ENCODE measurements at regions not wholly inside any gene's neighbourhood (a gene's known extent, or its start where the extent isn't known, plus 50 kb on each side); places are given as distances from the start of the nearest gene placed in this dataset.

- no peaks in the 10 kb centered on the region for H3K9me3 ChIP-seq
- no peak overlapping the region for H3K27ac ChIP-seq
- no peak for ATAC-seq
- no peaks in the 10 kb centered on the region for H3K27me3 ChIP-seq (ENCODE audit: low read depth)
- H3K36me3 ChIP-seq = no peaks in the 10 kb centered on the region
- TF ChIP-seq CTCF (IDR thresholded peaks at IDR 0.05) = no peak
- H3K4me1 ChIP-seq = no peaks in the 10 kb centered on the region
- DNase-seq = no peak
- H3K4me3 ChIP-seq = no peak overlapping the region
- intact Hi-C loops (cut with DNase I) = no loop called here
These were observed 55.8 kb upstream of the GIMD1 start for GRCh38 chr4:106424426-106424825.

GRCh38 chr4:106423791-106424190 lies 55.2 kb upstream of the GIMD1 start:
- Histone ChIP-seq H3K27me3 (ENCODE audit: low read depth) (no peaks in the 10 kb centered on the region), H3K27ac (no peak overlapping the region), H3K9me3 (no peaks in the 10 kb centered on the region), H3K36me3 (no peaks in the 10 kb centered on the region), H3K4me3 (no peak overlapping the region), H3K4me1 (no peaks in the 10 kb centered on the region)
- ATAC-seq = no peak
- intact Hi-C loops (cut with DNase I) = no loop called here
- TF ChIP-seq CTCF (IDR thresholded peaks at IDR 0.05) = no peak
- DNase-seq = no peak

- intact Hi-C loops (cut with DNase I) = no loop called here
These were observed 54.2 kb upstream of the GIMD1 start for GRCh38 chr4:106422766-106423165.

GRCh38 chr4:106421441-106422296 lies 53.1 kb upstream of the GIMD1 start:
- TF ChIP-seq CTCF (IDR thresholded peaks at IDR 0.05) = no peak
- ATAC-seq = no peak
- Histone ChIP-seq H3K9me3 (no peaks in the 10 kb centered on the region), H3K4me3 (no peak overlapping the region), H3K36me3 (no peaks in the 10 kb centered on the region), H3K4me1 (no peaks in the 10 kb centered on the region), H3K27ac (no peak overlapping the region), H3K27me3 (ENCODE audit: low read depth) (no peaks in the 10 kb centered on the region)
- intact Hi-C loops (cut with DNase I) = no loop called here
- DNase-seq = no peak

More at GRCh38 chr4:106422766-106423165, 54.2 kb upstream of the GIMD1 start:
- no peak for DNase-seq
- ATAC-seq = no peak
- no peaks in the 10 kb centered on the region for H3K4me1 ChIP-seq
- no peak overlapping the region for H3K27ac ChIP-seq
- no peaks in the 10 kb centered on the region for H3K9me3 ChIP-seq
- no peaks in the 10 kb centered on the region for H3K36me3 ChIP-seq
- no peaks in the 10 kb centered on the region for H3K27me3 ChIP-seq (ENCODE audit: low read depth)
- no peak for TF ChIP-seq CTCF (IDR thresholded peaks at IDR 0.05)
- H3K4me3 ChIP-seq = no peak overlapping the region

- H3K4me1 ChIP-seq = no peaks in the 10 kb centered on the region
- no peaks in the 10 kb centered on the region for H3K36me3 ChIP-seq
- no peaks in the 10 kb centered on the region for H3K27me3 ChIP-seq (ENCODE audit: low read depth)
- H3K9me3 ChIP-seq = no peaks in the 10 kb centered on the region
- no peak for DNase-seq
- H3K4me3 ChIP-seq = no peak overlapping the region
- no peak overlapping the region for H3K27ac ChIP-seq
- TF ChIP-seq CTCF (IDR thresholded peaks at IDR 0.05) = no peak
- intact Hi-C loops (cut with DNase I) = no loop called here
- ATAC-seq = no peak
These were observed 49.9 kb upstream of the GIMD1 start for GRCh38 chr4:106418444-106418843.
